ENCODE measurements at regions not wholly inside any gene's neighbourhood (a gene's known extent, or its start where the extent isn't known, plus 50 kb on each side); places are given as distances from the start of the nearest gene placed in this dataset.

- no peak for TF ChIP-seq CTCF (conservative IDR thresholded peaks at IDR 0.05)
- TF ChIP-seq EZH2 (IDR thresholded peaks at IDR 0.05; ENCODE audit: low read depth) = no peak
Observed at GRCh38 chr2:95722131-95722697, 130.4 kb downstream of the TRIM43 start.
